HG02973 (cell line): ENCODE measurements at regions not wholly inside any gene's neighbourhood (a gene's known extent, or its start where the extent isn't known, plus 50 kb on each side); places are given as distances from the start of the nearest gene placed in this dataset.

Source experiments
- ATAC-seq: cut with Tn5 transposase; IDR thresholded peaks from one replicate; pipeline ENCODE4 v1.9.1; 2021; ENCODE audit warnings: moderate library complexity; ENCODE audit not compliant: unreplicated experiment

DNA sequence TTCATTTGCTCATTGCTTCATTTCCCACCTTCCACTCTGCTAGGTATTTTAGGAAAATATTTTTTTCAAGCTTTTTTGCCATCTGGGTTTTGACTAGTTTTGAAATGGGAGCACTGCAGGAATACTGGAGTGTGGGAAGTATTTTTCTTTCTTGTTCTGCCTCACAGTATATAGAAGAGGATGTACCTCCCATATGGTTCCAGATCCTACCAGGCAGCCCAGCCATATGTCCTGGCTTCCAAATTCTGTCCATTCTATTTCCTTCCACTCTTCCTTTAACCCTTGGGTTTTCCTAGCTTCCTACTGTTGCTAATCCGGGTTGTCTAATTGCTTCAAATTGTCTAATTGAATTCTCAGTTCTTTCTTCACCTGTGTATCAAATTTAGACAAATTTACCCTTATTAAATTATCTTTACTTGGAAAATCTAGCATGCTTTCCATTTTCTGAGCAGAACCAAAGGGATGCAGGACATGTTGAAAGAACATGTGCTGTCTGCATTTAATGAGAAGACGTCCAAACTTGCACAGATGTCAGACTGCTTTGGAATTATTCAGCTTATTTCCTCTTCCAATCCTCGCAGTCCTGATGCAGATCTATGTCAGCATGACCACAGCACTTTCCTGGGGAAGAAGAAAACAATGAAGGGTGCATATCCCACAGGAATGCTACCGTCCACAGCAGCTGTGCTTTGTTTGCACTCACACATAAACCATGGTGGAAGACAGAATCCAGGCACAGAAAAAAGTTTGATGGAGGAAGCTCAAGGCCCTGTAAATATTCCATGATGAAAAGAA lies 1273.9 kb upstream of the MAP3K7 start:
- no peak for ATAC-seq

DNA sequence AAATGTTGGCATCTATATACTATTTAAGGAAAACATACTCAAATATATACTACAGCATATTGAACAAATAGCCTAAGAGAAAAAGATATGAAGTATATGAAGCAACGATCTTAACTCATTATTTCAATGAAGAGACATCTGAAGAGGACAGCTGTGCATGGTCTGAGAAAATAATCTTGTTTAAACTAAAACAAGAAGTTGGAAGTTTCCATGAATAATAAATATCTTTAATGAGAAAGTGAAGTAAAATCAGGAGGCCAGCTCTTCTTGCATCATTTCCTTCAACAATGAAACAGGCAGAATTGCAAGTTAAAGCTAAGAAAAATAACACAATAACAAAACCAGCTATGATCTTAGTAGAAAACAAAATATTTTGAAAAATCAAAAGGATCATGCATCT lies 1265.4 kb upstream of the MAP3K7 start:
- no peak for ATAC-seq

DNA sequence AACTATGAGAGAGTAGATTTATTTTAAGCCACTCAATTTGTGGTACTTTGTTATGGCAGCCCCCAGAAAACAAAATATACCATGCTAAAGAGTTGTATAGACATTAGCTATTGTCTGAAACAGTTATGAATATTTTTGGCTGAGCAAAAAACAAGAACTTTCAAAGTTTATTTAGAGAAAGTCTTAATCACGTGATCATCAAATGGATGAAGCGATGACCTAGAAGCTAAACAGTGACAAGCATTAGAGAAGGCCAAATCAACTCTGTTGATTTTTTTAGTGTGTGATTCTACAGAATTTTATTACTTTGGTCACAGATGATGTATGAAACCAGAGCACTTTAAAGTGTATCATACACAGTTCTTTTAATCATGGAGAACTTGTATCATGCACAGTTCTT lies 1247.9 kb upstream of the MAP3K7 start:
- ATAC-seq: no peak

DNA sequence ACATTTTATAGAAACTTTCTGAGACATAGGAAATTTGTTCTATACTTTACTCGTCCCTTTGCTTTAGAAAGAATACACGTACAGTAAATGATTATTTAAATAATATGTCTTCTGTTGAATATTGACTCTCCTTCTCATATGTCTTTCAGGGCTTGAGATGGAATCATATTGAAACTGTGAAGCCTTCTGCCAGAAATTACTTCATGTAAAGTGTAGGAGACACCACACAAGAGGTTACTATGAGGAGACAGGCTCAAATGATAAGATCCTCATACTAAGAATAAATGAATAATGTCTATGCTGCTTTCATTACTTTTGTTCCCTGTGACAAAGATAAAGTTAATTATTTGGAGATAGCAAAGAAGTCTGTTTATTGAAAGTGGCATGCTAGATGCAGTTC lies 1240.3 kb upstream of the MAP3K7 start:
- ATAC-seq: no peak

DNA sequence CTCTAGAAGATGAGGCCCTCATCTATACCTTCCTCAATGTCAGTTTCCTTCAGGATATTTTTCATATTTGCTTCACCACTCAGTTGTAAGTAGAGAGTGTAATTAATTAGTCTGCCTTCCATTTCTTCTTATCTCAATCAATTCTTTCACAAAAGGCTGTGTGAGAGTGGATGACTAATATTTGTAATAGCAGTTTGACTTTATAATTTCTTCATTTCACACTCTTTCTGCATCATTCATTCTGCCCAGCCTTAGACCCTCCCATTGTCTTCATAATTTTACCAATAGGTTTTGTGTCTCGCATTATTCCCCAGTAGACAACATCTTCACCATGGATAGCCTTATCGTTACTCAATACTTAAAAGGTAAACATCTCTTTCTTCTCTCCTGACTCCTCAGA lies 1239.3 kb upstream of the MAP3K7 start:
- no peak for ATAC-seq

DNA sequence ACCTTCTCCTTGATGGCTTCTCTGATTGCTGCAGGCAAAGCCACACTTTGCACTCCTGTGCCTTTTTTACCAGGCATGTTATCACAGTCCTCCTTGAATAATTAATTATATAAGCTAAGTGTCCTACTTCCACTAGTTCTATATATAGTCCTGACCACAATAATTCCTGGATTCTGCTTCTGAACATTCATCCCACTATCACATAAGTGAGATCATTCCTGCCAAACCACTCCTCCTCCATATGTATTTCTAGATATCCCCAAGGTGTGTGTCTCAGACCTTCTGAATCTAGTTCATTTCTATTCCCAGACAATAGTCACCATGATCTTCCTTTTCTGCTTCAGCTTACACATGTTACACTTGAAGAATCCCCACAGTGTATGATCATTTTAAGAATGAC lies 1237.5 kb upstream of the MAP3K7 start:
- no peak for ATAC-seq

DNA sequence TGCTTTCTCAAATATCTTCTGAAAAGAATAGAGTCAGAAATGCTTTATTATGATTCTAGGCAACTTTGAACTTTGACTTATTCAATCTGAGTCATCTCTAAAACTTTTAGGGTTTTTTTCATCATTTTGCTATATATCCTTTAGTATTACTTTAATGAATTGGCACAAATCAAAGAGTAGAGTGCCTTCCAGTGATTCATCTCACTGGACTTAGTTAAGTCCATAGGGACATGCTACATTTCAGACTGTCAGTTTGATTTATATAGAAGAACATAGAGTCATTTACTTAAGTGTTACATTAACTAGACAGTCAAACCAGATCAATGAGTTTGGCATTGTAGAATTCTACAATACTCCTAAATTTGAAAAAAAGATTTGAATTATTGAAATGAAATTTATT lies 1235.7 kb upstream of the MAP3K7 start:
- no peak for ATAC-seq

DNA sequence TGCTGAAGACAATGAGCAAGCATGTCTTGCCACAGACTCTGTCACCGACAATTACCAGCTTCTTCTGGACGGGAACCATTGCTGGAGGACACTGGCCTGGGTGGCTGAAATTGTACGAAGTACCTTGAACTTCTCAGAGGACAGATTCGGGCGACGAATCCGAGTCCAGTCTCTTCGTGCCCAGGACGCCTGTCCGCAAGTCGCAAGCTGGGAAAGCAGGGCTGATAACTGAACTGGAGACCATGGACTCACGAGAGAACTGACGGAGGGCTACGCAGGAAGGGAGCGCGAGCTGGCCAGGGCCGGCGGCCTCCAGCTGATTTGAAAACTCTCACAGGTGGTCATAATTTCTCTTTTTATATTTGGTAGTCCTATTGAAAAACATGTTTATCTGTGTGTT lies 1229.5 kb upstream of the MAP3K7 start:
- ATAC-seq: no peak

DNA sequence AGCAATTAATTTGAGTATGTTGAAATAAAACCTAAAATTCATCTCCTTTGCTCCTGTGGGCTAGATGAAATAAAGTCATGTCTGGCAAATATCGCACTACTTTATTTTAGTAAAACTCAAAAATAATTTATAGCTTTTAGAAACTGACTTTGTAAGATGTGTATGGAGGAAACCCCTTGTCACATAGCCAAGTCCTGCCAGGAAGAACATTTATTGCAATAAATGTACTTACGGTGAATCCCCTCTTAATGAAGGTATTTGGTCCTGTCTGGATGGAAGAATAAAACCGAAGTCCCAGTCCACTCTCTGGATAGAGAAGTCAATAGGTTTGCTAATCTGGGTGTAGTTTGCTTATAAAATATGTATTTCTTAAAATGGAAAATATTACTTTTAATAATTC lies 1226.8 kb upstream of the MAP3K7 start:
- no peak for ATAC-seq

DNA sequence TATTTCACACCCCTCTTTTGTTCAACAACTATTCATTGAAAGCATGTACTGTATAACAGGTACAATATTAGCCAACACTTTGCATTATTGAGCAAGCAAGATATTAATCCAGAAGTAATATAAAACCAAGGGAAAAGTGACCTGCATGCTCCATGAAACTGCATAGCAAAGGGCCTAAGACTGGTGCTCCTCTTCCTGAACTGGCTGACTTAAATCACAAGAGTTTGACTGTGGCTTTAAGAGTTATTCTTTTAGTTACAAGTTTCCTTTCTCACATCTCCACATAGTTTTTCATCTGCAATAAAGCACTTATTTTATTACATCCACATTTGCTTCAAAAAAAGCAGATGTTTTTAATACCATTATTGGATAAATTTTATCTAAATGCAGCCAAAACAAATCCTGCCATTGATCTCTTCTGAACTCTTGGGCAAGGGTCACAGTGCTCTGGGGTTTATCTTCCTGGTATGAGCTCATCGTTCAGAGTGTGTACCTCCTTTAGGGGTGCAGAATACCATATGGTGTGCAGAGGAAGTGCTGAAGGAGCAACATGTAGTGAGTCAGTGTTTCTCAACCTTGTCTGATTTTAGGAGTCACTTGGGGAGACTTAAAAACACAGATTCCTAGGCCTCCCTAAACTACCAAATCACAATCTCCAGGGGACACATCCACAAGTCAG lies 1225.9 kb upstream of the MAP3K7 start:
- no peak for ATAC-seq

DNA sequence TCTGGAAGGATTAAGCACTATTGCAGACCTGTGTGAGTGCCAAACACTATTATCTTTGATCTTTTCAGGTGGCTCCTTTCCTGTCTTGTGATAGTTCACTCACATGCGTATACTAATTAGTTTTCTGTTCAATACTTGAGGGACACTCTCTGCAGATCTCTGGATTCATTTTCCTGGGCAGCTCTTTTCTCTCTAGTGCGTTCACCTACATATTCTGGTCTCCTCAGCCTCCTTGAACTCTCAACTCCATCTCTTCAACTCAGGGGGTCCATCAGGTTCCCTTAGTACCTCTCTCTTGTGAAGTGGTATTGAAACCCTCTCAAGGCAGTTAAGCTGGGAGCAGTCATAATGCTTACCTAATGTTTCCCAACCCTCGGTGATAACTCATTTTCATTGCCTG lies 1218.1 kb upstream of the MAP3K7 start:
- ATAC-seq: no peak

DNA sequence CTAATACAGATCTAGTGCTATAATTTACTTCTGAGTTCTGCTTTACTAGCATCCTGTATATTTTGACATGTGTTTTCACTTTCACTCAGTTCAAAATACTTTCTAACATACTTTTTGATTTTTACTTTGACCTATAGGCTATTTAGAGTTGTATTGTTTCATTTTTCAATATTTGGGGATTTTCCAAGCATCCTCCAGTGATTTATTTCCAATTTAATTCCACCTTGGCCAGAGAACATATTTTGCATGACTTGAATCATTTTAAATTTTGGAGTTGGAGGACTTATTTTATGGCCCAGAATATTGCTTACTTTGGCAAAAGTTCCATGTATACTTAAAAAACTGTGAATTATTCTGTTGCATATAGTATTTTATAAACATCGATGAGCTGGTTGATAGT lies 1215.6 kb upstream of the MAP3K7 start:
- ATAC-seq: no peak

DNA sequence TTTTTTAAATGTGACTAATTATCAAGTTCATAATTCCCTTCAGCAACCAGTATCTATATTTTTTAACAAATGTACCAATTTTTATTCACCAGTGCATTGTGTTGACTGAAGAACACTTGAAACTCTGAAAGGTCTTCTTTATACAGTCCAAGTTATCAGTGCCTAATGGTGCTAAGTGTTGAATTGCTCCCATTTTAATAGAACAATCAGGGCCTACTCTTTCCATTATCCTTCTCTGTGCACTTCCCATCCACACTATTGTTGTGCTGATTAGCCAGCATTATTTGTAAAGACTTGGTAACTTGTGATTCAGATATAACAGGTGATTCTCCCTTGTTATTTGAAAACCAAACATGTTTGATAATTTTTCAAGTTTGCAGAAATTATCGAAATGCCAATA lies 1209.7 kb upstream of the MAP3K7 start:
- no peak for ATAC-seq

DNA sequence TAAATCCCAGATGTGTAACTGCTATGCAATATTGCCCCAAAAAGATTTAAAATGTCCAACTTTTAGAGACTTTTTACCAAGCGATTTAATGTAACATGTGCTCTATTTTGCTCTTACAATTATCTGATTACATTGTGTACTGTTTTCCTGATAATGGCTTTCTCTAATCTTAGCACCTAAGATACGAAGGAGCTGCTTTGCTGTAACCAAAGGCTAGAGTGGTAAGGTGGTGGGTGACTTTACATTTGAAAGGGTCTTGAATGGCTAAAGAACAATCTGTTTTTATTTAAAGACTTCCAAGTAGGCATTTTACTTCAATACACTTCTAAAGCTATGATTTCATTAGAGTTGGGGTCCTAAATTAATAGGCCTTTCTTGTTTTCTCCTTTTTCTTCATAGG lies 1201.6 kb upstream of the MAP3K7 start:
- no peak for ATAC-seq

DNA sequence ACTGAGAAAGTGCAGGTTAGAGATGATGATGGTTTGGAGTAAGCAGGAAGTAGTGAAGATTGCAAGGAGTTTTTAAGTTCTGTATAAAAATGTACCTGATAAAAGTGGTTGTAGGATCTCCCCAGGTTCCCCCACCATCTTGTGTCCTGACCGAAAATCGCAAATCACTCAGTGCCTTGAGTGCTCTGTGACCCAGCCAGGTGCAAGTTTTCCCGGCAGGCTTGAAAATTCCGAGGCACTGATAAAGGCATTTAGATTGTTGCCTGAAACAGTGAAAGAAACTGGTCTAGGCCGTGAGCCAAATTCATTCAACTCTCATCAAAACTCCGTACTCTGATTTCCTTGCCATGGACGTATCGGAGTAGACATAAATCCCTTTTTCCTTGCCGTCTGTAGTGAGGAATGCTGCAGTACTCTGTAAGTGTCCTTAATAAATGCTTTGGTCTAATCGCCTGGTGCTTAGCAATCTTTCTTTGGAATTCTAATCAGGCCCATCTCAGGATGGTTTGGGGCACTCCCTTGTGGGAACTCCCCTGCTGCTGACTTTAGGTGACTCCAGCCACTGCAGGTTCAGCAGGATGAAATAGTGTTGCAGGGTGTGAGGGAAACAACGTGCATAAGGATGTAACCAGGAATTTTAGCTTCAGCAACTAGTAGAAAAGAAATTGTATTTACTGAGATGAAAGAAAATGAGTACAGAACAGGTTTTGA lies 1199.8 kb upstream of the MAP3K7 start:
- ATAC-seq: no peak

DNA sequence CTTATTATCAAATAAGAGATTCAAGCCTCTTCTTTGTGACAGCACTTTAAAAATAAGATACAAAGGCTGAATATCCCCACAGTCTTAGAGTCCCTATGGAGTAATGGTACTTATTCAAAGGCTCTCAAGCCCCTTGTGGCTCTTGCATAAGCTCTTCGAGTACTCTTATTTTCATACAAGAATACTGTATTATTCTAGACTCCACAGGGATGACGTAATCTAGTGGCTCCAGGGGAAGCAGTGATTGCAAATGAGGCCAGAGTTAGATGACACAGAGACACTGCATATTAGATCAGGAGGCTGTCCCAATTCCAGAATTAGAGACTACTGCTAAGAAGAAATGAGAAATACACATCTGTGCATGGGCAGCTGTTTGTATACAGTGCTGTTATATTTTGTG lies 1195.9 kb upstream of the MAP3K7 start:
- ATAC-seq: no peak

DNA sequence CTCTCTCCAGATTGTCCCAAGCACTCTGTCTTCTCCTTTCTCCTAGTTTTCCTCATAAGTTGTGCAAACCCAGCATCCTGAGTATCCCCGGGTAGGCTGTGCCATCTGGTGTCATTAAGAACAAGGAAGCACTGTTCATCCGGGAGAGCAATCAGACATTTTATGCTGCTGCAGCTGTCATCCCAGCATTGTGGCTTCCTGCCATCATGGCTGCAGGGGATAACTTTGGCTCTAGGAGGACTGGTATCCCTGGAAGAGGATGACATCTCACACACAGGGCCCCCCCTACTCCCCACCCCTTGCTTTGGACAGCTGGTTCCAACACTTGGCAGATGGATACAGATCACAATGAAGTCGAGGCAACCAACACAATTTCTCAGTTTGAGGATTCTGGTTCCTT lies 1195.1 kb upstream of the MAP3K7 start:
- no peak for ATAC-seq

DNA sequence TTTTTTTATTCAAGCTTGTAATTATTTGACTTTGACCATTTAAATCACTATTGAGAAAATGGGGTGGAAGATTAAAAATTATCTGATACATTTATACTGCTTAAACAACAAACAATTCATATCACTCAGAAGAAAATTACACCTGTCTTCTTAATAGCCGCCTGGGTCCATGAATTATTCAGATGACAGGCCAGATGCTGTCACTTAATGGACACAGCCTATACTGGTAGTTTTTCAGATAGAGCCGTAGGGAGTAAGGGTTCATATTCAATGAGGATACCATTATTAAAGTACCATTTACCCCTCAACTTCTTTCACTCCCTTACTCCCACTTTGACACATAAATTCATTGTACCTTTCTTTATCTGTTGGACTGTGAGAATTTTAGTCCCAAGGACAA lies 1193.4 kb upstream of the MAP3K7 start:
- no peak for ATAC-seq

DNA sequence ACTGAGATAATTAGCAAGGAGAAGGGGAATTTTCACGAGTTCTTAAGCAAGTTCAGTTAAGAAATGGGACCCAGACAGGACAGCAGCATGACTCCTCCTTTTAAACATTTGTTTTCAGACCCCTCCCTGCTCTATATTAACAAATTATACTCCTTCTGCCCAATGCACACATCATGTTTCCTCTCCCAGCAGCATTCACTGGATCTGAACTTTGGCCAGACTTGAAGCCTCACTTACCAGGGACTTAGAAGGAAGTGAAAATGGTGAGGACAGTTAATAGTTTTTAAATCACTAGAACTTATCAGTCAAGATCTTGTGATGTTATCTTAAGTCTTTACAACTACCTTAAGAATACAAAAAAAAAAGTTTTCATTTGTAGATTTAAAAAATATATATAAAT lies 1174.7 kb upstream of the MAP3K7 start:
- ATAC-seq: no peak

DNA sequence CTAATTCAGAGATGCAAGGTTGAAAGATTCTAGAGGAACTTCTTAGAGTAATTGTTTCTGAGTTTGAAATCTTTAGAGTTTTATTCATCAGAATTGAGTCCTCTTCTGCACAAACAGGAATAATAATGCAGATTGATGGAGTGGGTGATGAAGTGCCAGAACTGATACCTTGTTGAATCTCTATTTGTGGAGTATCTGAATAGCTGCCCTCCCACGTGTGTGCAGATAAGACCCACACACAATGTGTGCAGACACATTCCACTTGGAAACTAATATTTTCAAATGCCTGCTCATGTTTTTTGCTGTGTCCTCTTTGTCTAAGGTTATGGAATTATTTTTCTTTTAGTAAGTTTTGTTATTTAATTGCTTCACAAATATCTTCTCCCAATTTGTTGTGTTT lies 1167.8 kb upstream of the MAP3K7 start:
- no peak for ATAC-seq

DNA sequence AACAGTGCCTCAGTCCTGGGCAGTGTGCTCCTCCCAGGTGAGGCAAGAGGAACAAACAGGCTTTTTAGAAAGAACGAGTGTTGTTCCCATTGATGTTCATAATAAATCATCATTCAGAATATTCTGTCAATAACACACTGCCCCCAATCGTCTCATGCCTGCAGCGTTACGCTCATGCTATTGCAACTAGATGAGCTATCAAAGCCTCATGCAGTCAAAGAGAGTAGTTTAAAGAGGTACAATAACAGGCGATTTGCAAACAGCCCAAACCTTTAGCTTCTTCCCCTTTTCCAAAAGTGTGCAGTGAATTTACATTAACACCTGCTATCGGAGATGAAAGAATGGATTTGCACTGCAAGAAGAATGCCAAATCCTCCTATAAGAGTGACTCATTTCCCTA lies 1164.7 kb upstream of the MAP3K7 start:
- no peak for ATAC-seq

DNA sequence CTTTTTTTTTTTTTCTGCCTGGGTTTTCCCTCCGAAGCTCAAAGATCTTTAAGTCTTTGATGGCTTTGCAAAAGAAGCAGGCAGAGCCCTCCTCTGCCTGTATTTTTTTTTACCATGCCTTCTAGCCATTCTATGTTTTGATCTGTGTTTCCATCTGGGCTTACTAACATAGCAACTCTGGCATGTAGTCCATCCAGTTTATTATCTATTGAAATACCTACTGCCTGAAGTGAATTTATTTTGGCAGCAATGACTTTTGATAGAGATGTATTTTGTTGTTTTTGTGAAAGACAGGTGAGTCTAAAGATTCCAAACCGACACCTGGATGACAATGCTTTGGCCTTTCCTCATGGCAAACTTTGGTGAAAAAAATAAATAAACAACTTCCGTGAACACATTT lies 1157.7 kb upstream of the MAP3K7 start:
- ATAC-seq: no peak
